HG02798 (cell line): ENCODE measurements at regions not wholly inside any gene's neighbourhood (a gene's known extent, or its start where the extent isn't known, plus 50 kb on each side); places are given as distances from the start of the nearest gene placed in this dataset.
"Not testable (repeated sequence)": the region's sequence is repeated elsewhere in the genome, so short reads cannot be mapped to it uniquely, and the experiment has no call there.

Source experiments
- ATAC-seq: cut with Tn5 transposase; IDR thresholded peaks from one replicate; pipeline ENCODE4 v1.9.1; 2021; ENCODE audit warnings: mild to moderate bottlenecking; ENCODE audit not compliant: unreplicated experiment, poor library complexity

DNA sequence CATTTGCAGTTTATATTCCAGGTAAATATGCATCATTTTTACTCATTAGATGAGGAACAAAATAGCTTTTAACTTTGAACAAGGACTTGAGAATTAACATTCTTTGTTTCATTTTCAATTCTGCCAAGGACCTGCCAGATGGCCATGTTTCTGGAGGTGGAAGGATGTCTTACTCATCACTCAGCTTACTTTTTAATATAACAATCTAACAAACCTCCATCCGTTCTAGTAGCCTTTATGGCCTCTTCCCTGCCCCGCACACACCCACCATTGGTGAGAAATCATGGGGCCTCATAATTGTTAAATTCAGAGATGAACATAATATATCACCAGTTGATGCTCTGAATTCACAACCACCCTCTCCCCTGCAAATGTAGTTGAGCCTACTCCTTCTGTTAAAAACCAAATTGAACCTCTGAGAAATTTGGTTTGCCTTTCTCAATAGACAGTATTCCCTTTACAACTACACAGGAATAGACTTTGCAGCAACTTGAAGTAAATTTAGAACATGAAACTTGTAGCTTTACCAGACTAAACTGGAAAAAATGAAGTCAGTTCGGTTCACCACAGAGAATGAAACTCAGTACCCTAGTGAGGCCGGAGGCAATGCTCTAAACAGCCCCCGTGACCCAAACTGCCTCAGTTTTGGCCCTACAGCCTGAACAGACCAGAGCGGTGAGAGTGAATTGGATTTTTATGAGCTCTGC lies 50.1 kb upstream of the ACSL4 start:
- peak; percentile 94 for ATAC-seq

DNA sequence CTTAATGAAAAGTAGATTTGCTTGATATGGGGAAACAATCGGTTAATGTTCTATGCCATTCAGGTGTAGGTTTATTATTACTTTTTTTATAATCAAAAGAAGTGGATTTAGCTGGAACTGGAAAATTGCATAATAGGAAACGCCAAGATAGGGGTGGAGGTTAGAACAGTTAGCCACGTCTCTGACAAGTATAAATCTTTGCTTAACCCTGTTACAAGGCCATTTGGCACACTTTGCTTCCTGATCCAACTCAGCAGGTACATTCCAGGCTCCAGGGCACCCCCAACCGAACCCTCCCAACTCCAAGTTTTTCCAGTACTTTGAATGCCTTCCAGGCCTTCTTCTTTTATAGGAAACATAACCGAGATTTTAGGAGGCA lies 50.6 kb upstream of the ACSL4 start:
- ATAC-seq = no peak

DNA sequence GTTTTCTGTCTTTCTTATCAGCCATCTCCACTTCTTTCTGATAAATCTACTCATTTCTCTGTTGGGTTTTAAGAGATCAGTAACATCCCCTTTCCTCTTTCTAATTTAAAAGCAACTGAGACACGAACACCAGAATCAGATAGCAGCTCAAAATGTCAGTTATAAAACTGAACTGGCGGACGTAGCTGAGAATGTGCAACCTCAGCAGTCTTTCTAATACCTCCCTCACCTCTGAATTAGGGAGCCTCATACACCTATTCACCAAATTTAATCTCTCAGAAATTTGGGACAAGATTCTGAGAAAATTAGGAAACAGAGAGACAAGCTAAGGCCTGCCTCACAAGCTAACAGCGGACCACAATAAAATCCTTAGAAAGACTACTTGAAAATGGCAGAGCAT lies 52.0 kb upstream of the ACSL4 start:
- ATAC-seq = no peak

DNA sequence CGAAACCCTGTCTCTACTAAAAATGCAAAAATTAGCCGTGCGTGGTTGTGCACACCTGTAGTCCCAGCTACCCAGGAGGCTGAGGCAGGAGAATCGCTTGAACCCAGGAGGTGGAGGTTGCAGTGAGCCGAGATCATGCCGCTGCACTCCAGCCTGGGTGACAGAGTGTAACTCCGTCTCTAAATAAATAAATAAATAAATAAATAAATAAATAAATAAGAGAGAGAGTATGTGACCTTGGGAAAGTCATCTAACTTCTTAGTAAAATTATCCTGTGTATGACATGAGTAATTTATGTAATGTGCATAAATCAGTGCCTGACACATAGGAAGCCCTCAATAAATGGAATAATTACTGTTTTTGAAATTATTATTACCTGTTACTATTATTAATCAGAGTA lies 57.5 kb upstream of the ACSL4 start:
- not testable (repeated sequence) for ATAC-seq

DNA sequence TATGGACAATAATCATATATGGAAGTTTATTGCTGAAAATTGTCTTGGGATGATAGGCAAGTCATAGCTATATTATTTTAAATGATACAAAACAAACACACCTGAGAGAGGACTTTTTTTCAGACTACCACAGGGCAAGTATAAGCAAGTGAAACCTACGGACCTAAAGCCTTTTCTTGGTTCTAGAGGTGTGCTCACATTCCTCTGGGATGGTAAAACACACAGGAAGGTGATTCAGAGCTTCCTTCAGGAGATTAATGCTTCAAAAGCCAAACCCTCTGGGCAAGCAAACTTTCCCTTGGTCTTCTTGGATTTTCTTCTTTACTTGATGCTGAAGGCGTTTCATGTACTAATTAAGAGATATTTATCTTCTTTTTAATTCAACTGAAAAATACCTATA lies 60.1 kb upstream of the ACSL4 start:
- ATAC-seq = no peak

DNA sequence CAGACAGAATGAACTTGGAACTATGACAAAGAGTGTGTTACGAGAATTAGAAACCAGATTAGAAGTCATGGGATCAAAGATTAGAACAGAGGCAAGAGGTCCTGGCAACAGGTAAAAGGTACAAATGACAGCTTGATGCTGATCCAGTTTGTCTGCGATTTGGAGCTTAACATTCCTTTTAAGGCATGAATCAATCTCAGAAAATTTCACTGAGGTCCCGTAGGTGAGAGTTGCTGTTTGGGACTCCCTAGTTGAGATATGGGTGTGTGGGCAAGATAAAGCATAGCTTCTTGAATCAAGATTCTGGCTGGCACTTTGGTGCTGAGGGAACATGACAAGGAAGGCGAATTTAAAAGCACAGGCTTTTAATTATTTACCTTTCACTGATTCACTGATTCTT lies 62.6 kb upstream of the ACSL4 start:
- ATAC-seq = no peak

DNA sequence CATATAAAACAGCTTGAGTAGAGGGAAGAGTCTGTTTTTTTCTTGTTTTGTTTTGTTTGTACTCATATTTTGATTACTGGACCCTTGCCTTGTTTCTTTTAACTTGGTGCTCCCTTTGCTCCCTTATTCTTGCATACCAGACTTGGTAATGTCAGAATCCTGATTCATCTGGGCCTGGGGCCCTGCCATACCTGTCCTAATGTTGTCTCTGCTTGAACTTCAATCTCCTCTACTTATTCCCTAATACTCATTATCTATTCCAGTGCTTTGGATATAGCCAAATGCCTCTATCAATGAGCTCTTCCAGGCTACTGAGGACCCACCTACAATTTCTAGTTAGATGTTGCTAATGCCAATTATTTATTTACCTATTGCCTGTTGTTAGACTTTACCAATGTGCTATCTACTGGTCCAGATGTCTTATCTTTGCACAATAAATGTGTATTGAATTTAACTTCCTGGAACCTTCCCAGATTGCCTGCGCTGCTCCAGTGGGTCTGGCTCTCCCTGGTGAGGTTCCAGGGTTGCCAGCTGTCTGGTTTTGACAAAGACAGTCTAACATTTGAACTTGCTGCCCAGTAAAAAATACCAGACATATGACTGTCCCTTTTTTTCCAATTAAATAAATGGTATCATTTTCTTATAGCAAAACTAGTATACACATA lies 64.4 kb upstream of the ACSL4 start:
- no peak for ATAC-seq

DNA sequence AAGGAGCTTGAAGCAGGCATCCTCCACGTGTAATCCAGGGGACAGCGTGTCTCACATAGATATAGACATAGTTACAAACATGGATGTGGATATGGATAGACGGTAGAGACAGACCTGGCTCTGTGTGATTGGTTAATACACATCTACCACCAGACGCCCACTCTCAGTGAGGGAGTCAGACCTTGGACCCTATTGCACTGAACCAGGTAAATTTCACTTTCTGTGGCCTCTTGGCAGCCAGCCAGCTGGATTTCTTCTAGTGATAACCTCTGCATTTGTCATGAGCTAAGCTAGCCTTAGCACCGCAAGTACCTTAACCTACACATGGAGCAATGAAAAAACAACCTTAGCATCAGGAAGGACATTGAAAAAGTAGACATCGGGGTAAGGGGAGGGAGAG lies 79.2 kb upstream of the ACSL4 start:
- ATAC-seq = no peak

DNA sequence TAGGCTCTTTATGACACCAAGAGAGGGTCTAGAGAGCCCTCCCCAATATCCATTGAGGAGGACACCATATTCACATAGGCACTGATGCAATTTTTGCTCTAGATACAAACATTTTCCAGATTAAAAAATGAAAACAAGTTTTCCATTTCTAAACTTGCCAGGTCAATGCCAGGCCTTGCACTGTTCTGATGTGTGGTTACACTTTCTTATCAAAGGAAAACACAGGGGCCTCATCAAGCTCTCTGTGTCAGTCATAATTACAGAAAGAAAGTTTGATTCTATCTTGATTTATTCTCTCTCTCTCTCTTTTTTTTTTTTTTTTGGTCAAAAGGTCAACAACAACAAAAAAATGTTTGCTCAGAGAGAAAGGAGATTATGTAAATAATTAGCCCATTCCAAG lies 80.2 kb upstream of the ACSL4 start:
- no peak for ATAC-seq

DNA sequence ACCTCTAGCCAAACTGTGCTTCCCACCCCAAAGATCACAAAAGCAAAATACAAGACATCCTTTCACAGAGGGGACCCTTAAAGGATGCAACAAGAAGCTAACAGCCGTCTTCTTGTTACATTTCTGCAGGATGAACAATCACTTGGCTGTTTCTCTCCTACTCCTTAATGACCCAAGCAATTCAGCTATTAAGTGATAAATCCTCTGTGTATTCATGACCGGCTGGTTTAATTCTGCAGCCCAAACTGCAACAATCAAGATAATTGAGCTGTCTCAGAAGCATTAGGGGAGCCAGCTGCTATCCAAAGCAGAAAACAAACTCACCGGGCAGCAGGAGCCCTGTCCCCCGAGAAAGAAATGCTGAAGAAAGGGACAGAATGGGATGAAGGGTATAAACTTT lies 85.9 kb upstream of the ACSL4 start:
- no peak for ATAC-seq

DNA sequence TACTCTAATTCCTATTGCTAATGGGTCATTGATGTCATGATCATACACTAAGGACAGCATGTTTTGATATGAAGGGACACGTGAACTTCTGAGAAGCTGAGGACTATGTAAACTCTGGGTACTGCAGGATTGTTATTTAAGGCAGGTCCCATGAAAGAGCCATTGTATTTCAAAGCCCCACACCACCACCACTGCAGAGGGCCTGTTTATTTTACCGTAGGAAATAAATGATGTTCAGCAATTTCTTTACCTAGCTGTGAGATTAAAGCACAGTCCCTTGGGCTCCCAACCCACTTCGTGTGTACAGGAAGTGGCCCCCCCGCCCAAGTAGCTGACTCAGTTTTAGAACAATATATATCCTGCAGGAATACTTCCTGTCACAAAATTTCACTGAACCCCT lies 89.8 kb upstream of the ACSL4 start:
- ATAC-seq = no peak

DNA sequence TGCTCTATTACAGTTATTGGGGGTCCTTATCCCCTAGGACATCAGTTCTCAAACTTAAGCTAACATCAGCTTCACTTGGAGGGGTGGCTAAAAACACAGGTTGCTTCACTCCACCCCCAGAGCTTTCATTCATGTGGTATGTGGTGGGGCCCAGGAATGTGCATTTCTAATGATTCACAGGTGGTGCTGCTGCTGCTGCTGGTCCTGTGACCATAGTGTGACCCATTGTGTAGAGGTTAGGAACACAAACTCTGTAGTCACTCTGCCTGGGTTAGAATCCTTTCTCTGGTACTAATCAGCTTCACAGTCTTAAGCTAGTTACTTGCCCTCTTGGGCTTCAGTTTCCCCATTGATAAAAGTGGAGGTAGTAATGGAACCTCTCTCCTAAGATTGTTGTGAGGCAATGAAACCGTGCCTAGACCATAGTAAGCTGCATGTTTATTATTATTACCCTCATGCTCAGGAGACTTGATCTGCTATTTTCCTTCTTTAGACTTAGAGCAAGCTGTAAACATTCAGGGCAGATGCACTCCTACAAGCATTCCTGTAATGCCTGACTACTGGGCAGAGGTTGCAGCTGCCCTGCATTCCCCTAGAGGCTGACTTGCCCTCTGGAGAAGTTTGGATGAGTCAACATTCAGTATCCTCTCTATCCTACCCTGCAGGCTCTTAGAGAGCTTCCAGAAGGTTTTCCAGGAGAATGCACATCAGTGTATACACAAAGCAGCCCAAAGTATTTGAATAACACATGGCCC lies 94.1 kb upstream of the ACSL4 start:
- ATAC-seq = no peak

DNA sequence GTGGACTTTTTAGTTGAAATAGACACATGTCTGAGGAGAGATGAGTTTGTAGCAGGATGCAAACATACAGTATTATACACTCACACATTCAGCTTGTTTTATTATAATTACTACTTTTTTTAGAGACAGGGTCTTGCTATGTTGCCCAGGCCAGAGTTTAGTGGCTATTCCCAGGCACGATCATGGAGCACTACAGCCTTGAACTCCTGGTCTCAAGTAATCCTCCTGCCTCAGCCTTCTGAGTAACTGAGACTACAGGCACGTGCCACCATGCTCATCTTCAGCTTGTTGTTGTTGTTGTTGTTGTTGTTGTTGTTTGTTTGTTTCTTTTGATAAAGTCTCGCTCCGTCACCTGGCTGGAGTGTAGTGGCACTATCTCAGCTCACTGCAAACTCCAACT lies 94.7 kb upstream of the ACSL4 start:
- no peak for ATAC-seq

DNA sequence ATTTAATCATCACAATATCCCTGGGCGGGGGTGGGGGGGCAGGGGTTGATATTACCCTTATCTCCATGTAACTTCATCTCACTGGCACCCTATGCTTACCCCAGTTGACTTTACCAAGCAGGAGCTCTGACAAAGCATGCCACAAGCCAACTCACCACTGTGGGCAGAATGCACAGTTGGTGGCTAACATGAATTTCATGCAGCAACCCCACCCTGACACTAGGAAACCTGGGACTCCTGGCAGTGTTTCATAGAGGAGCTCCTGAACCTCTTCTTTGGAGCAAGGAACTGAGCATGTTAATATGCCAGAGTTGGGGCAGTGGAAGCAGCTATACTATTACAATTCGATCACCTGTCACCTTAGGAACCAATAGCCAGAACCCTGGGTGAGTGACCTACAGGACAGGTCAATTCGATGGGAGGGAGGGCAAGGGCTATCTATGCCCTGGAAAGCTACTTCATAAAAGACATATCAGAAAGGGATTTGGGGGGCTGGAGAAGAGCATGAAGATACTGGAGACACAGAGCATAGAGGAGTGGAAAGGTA lies 97.2 kb upstream of the ACSL4 start:
- ATAC-seq = peak; percentile 17

DNA sequence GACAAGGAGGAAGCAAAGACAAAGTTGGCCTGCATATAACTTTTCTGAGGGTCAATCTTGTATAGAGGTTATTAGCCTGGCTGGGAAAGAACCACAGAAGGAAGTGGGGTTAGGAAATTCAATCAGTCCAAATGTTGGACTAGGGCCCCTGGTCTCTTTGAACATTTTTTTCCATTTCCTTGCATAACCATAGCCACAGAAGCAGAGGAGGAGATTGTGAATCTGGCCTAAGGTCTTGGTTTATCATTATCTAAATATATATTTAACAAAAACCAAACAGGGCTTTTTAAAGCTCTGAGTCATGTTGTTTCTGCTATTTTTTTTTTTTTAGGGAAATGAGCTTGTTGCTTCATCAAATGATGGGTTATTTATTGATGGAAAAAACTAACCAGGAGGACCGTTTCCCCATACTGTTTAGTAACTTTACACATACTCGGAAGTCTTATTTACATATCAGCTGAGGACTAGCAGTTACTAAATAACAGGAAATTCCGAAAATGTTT lies 97.7 kb upstream of the ACSL4 start:
- peak; percentile 80 for ATAC-seq

DNA sequence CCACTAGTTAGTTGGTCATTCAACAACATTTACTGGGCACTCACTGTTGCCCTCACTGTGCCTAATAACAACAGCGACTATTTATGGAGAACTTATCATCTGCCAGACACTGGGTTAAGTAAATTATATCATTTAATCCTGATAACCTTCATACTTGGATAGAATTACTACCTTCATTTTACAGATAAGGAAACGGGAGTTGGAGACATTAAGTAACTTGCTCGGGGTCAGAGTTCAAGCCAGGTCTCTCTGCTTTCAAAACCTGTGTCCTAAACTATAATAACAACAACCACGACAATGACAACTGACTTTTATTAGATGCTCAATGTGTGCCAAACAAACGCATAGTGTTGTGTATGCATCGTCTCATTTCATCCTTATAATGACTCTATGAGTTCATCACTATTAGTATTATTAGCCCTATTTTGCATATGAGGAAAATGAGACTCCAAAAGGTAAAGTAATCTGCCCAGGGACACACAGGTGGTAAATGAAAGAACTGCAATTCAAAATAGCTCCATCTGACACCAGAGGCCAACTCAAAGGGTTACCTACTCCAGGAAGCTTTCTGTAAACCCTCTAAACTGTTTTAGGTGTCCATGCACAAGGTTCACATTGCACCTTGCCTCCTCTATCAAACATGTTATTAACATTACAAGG lies 98.4 kb upstream of the ACSL4 start:
- ATAC-seq = peak; percentile 47

DNA sequence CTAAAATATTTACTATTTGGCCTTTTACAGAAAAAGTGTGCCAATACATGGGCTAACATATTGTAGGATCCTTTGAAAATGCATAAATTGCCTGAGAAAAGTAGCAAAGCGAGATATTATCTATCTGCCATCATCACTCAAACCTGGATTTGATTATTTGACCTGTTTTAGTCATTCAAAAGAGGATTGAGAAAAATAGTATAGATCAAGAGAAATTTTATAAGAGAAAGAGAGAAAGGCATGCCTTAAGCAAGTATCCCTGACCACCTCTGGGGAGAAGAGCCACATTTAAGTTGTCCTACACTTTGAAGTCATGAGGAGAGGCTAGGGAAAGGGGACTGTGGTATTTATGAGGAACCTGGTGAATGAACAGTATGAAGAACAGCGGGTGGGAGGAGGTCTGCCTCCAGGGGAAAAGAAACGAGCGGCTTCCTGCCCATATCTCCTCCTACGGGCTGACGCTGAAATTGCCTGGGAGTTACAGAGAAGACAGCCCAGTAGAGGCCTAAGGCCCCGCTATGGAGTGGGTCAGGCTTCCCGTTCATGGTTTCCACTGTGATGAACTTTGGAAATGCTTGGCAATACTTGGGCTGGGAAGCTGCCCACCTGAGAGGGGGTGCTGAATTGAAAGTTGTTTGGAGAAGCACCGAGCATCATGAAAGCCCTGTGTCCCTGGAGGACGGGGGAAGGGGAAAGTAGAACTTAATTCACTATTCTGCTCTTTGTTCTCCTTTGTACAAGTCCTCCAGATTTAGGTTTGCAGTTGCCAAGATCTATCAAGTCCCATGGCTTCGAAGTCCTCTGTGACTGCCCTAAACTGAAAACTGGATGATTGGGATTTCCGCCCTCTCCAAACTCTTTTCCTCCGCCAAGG lies 106.9 kb upstream of the ACSL4 start:
- peak; percentile 40 for ATAC-seq

DNA sequence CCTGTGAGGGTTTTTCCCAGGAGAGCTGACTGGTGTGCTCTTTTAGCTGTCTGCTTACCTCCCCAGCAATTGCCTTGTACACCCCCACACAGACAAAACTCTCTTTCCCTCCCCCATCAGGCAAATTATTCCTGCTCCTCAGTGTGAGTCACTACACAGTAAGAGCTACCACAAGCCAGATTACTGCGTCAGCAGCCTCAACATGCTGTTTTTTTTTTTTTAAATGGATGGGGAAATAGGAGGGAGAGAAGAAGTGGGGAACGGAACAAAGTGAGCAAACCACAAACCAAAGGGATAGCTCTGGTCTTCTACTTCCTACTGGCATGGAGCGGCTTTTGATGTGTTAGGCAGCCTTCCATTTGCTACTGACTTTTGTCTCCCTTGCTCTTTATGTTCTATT lies 107.5 kb upstream of the ACSL4 start:
- no peak for ATAC-seq

DNA sequence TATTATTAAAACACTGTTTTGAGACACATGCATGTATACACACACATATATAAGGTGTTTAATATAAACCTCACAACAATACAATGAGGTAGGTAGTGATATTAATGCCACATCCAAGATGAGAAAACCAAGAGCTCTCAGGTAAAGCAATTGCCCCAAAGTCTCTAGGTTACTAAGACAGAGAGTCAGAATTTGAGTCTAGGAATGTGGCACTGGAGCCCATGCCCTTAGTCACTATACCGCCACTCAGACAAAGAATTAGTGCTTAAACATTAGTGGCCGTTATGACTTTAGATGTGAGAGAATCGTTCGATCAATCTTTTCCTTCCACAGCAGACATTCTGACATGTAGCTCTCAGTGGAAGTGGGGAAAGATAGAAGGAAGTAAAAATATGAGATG lies 108.2 kb upstream of the ACSL4 start:
- no peak for ATAC-seq
